H1 (cell line): ENCODE measurements at regions not wholly inside any gene's neighbourhood (a gene's known extent, or its start where the extent isn't known, plus 50 kb on each side); places are given as distances from the start of the nearest gene placed in this dataset.

Experiments used
- CTCF ChIA-PET: fragments of 300-600 bp; sonication (Branson Sonifier 250); formaldehyde crosslinking; loops from one replicate; lab custom pipeline; 2021; ENCODE audit not compliant: partially characterized antibody; lab: Charles Lee
- POLR2A ChIA-PET: fragments of 300-600 bp; sonication (Branson Sonifier 250); formaldehyde crosslinking; loops from one replicate; lab custom pipeline; 2021; ENCODE audit warnings: inconsistent platforms; ENCODE audit not compliant: partially characterized antibody; lab: Charles Lee
- DNase-seq, 2 experiments: peaks; one replicate each; pipeline versions ENCODE4 v3.0.0 to v3.0.0-alpha.2; 2010 to 2022; ENCODE audit warnings: low spot score in 2 of 2, low read depth in 1 of 2, mixed read lengths in 1 of 2
- FAIRE-seq: peaks from 2 replicates; lab custom pipeline; 2011; peaks lifted over from hg19 to GRCh38; lab: Jason Lieb, UNC
- H2AFZ ChIP-seq: 2 replicates; pipeline ENCODE4 v1.8.1; 2012; ENCODE audit warnings: low read length, inconsistent platforms
- H2AK5ac ChIP-seq: 2 replicates; pipeline ENCODE4 v1.6.1; 2013; ENCODE audit warnings: low read depth, low read length
- H2BK120ac ChIP-seq: replicated peaks from 2 replicates; pipeline ENCODE3; 2013; ENCODE audit warnings: low read depth, low read length, inconsistent platforms
- H2BK12ac ChIP-seq: 2 replicates; pipeline ENCODE4 v1.6.1; 2013; ENCODE audit warnings: low read depth, low read length
- H2BK15ac ChIP-seq: 2 replicates; pipeline ENCODE4 v1.6.1; 2013; ENCODE audit warnings: low read length
- H2BK20ac ChIP-seq: 2 replicates; pipeline ENCODE4 v1.6.1; 2013; ENCODE audit warnings: low read length
- H2BK5ac ChIP-seq: 2 replicates; pipeline ENCODE4 v1.6.1; 2013; ENCODE audit warnings: low read depth, low read length
- H3K14ac ChIP-seq: 2 replicates; pipeline ENCODE4 v1.6.1; 2013; ENCODE audit warnings: inconsistent platforms; ENCODE audit not compliant: insufficient read length
- H3K18ac ChIP-seq: 2 replicates; pipeline ENCODE4 v1.6.1; 2013; ENCODE audit warnings: low read length; ENCODE audit errors: extremely low read depth
- H3K23ac ChIP-seq: 2 replicates; pipeline ENCODE4 v1.6.1; 2013; ENCODE audit warnings: inconsistent platforms; ENCODE audit not compliant: insufficient read length
- H3K23me2 ChIP-seq: 2 replicates; pipeline ENCODE4 v1.6.1; 2013; ENCODE audit warnings: low read depth, low read length
- H3K27ac ChIP-seq: 2 replicates; pipeline ENCODE4 v1.6.1; 2011; ENCODE audit warnings: low read depth, low read length, inconsistent platforms
- H3K27me3 ChIP-seq, 4 experiments: replicated peaks in 1 of 4; 1 replicate in 1 of 4; 2 replicates in 3 of 4; pipeline versions ENCODE4 v1.6.1 to v1.8.1; 2011 to 2013; ENCODE audit warnings: low read length in 3 of 4, mild to moderate bottlenecking in 3 of 4, inconsistent platforms in 2 of 4, mixed read lengths in 2 of 4, moderate library complexity in 1 of 4; ENCODE audit not compliant: control insufficient read depth in 3 of 4, insufficient read depth in 3 of 4; ENCODE audit errors: extremely low read depth in 1 of 4
- H3K36me3 ChIP-seq, 4 experiments: 2 replicates each; pipeline versions ENCODE4 v1.6.1 to v1.8.1; 2011 to 2013; ENCODE audit warnings: mild to moderate bottlenecking in 4 of 4, low read length in 3 of 4, moderate library complexity in 2 of 4, control low read depth in 1 of 4, inconsistent platforms in 1 of 4; ENCODE audit not compliant: insufficient read depth in 4 of 4, control insufficient read depth in 2 of 4
- H3K4ac ChIP-seq: replicated peaks from 2 replicates; pipeline ENCODE3; 2013; ENCODE audit warnings: low read length, low read depth, mixed read lengths, inconsistent platforms; ENCODE audit not compliant: insufficient read length
- H3K4me1 ChIP-seq, 4 experiments: replicated peaks in 1 of 4; 1 replicate in 1 of 4; 2 replicates in 3 of 4; pipeline versions ENCODE4 v1.6.1 to v1.8.1; 2011 to 2013; ENCODE audit warnings: low read length in 3 of 4, inconsistent platforms in 2 of 4, mixed read lengths in 1 of 4; ENCODE audit not compliant: insufficient read depth in 4 of 4, control insufficient read depth in 3 of 4
- H3K4me2 ChIP-seq, 2 experiments: 2 replicates each; pipeline versions ENCODE4 v1.6.1 to v1.8.1; 2011 to 2013; ENCODE audit warnings: low read depth in 2 of 2, low read length in 2 of 2, control low read depth in 1 of 2, inconsistent platforms in 1 of 2, mild to moderate bottlenecking in 1 of 2; ENCODE audit not compliant: insufficient read depth in 1 of 2
- H3K4me3 ChIP-seq, 4 experiments: fragments of 200-600, 300-600 bp in 1 of 4; sonication (generic), shearing (Covaris generic), sonication (Bioruptor Twin) in 1 of 4; 2 replicates each; pipeline versions ENCODE4 v1.5.1 to v1.8.1; 2011 to 2016; ENCODE audit warnings: low read length in 4 of 4, low read depth in 3 of 4, control low read depth in 2 of 4, inconsistent platforms in 2 of 4, mild to moderate bottlenecking in 2 of 4, mixed read lengths in 1 of 4, moderate library complexity in 1 of 4; ENCODE audit not compliant: insufficient read depth in 2 of 4; ENCODE audit errors: extremely low read depth in 1 of 4
- H3K56ac ChIP-seq: replicated peaks from 2 replicates; pipeline ENCODE3; 2013; ENCODE audit warnings: low read depth, mild to moderate bottlenecking, mixed read lengths, low read length, inconsistent platforms; ENCODE audit not compliant: insufficient read length
- H3K79me1 ChIP-seq: 2 replicates; pipeline ENCODE4 v1.6.1; 2013; ENCODE audit warnings: low read depth, low read length, control low read depth
- H3K79me2 ChIP-seq, 2 experiments: 2 replicates each; pipeline versions ENCODE4 v1.6.1 to v1.8.1; 2012 to 2013; ENCODE audit warnings: low read length in 2 of 2, mild to moderate bottlenecking in 2 of 2, inconsistent platforms in 1 of 2; ENCODE audit not compliant: insufficient read depth in 2 of 2, control insufficient read depth in 1 of 2
- H3K9ac ChIP-seq, 4 experiments: replicated peaks in 1 of 4; 1 replicate in 1 of 4; 2 replicates in 3 of 4; pipeline versions ENCODE4 v1.6.1 to v1.8.1; 2011 to 2013; ENCODE audit warnings: low read depth in 3 of 4, low read length in 3 of 4, control low read depth in 2 of 4, mild to moderate bottlenecking in 2 of 4, moderate library complexity in 2 of 4, inconsistent platforms in 1 of 4; ENCODE audit errors: extremely low read depth in 1 of 4
- H3K9me3 ChIP-seq, 2 experiments: 2 replicates each; pipeline versions ENCODE4 v1.6.1 to v1.8.1; 2012 to 2013; ENCODE audit warnings: mild to moderate bottlenecking in 2 of 2, moderate library complexity in 2 of 2, control low read depth in 1 of 2, inconsistent platforms in 1 of 2, low read depth in 1 of 2, low read length in 1 of 2, mixed read lengths in 1 of 2; ENCODE audit not compliant: insufficient read depth in 2 of 2
- H4K20me1 ChIP-seq, 2 experiments: replicated peaks in 1 of 2; 2 replicates each; pipeline versions ENCODE3 to v1.8.1; 2011 to 2013; ENCODE audit warnings: inconsistent platforms in 2 of 2, low read length in 2 of 2, mild to moderate bottlenecking in 1 of 2; ENCODE audit not compliant: insufficient read depth in 2 of 2, control insufficient read depth in 1 of 2
- H4K5ac ChIP-seq: 2 replicates; pipeline ENCODE4 v1.6.1; 2013; ENCODE audit warnings: low read length, low read depth, mixed read lengths, inconsistent platforms; ENCODE audit not compliant: insufficient read length
- H4K8ac ChIP-seq: 2 replicates; pipeline ENCODE4 v1.8.0; 2013; ENCODE audit warnings: mild to moderate bottlenecking, moderate library complexity, low read length, inconsistent platforms; ENCODE audit not compliant: insufficient read depth; ENCODE audit errors: extremely low read depth
- H4K91ac ChIP-seq: replicated peaks from 2 replicates; pipeline ENCODE3; 2013; ENCODE audit warnings: low read length, mixed read lengths, inconsistent platforms; ENCODE audit not compliant: insufficient read length
- HDAC6 ChIP-seq: IDR thresholded peaks from one replicate; pipeline ENCODE4 v1.7.1; 2012; ENCODE audit warnings: low read depth, mild to moderate bottlenecking, inconsistent platforms, low read length, moderate library complexity
- WGBS, 2 experiments: shearing (Covaris generic) in 1 of 2; methylation state at CpG; one replicate each; pipeline versions ENCODE4 v1.1.6 to v1.1.7; 2013 to 2015; ENCODE audit warnings: low lambda C conversion rate in 2 of 2, mixed read lengths in 2 of 2, inconsistent platforms in 1 of 2, low coverage in 1 of 2, missing lambda C conversion rate in 1 of 2; ENCODE audit not compliant: insufficient replicate concordance in 2 of 2, insufficient coverage in 1 of 2, insufficient read length in 1 of 2; ENCODE audit errors: extremely low coverage in 1 of 2, missing lambda C conversion rate in 1 of 2; 5-methylcytosine and 5-hydroxymethylcytosine counted together
- TF ChIP-seq, protein P1 (sequence below): IDR thresholded peaks from 2 replicates; pipeline ENCODE4 v1.6.1; 2012; ENCODE audit warnings: inconsistent platforms

DNA sequence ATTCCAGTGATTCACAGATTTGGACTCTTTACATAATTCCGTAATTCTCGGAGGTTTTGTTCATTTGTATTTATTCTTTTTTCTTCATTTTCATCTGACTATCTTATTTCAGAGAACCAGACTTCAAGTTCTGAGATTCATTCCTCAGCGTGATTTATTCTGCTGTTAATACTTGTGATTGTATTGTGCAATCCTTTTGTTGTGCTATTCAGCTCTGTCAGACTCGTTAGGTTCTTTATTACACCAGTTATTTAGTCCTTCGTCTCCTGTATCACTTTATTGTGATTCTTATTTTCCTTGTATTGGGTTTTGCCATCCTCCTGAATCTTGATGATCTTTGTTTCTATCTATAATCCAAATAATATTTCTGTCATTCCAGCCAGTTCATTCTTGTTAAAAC lies 529.3 kb upstream of the LRRTM4 start:
- CTCF ChIA-PET, result interaction anchor here (0.7 kb wide), 1 partner anchor 1444 kb away, joined by 3 read pairs; no protein-coding TSS in a partner anchor
- H3K79me2 ChIP-seq, result no peaks in the 10 kb centered on the region
- TF ChIP-seq, protein P1, sequence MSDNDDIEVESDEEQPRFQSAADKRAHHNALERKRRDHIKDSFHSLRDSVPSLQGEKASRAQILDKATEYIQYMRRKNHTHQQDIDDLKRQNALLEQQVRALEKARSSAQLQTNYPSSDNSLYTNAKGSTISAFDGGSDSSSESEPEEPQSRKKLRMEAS, result no peak
- TF ChIP-seq HDAC6, result no peak

More for the DNA sequence above, 529.3 kb upstream of the LRRTM4 start:
- Histone ChIP-seq H2AFZ (no peak overlapping the region), H3K9ac (no peak overlapping the region), H3K18ac (no peak overlapping the region), H3K4me2 (no peak overlapping the region), H3K36me3 (no peaks in the 10 kb centered on the region), H3K23ac (no peak overlapping the region), H3K4me3 (no peak overlapping the region), H3K4me1 (no peaks in the 10 kb centered on the region), H2AK5ac (no peak overlapping the region), H4K5ac (no peak overlapping the region), H2BK20ac (no peak overlapping the region), H4K91ac (no peak overlapping the region), H3K79me1 (no peaks in the 10 kb centered on the region), H3K56ac (no peak overlapping the region), H3K23me2 (no peaks in the 10 kb centered on the region), H3K27me3 (no peaks in the 10 kb centered on the region), H3K14ac (no peak overlapping the region), H2BK15ac (no peak overlapping the region), H3K9me3 (peaks cover 3 to 9% of the 10 kb centered on the region in 2 experiments; a peak in 2 of 4 replicates), H2BK120ac (no peak overlapping the region), H4K20me1 (no peaks in the 10 kb centered on the region), H2BK12ac (no peak overlapping the region), H2BK5ac (no peak overlapping the region), H3K27ac (no peak overlapping the region), H4K8ac (no peak overlapping the region), H3K4ac (no peak overlapping the region)
- 93% methylated on average over 5 of the region's 5 CpGs; no CpG with 5 or more reads in 1 of the 2 experiments for WGBS, 2 experiments
- no peak for DNase-seq
- no peak for FAIRE-seq
- POLR2A ChIA-PET, result no interaction called here
